ENCODE measurements at regions not wholly inside any gene's neighbourhood (a gene's known extent, or its start where the extent isn't known, plus 50 kb on each side); places are given as distances from the start of the nearest gene placed in this dataset.
"Not testable (repeated sequence)": the region's sequence is repeated elsewhere in the genome, so short reads cannot be mapped to it uniquely, and the experiment has no call there.

DNA sequence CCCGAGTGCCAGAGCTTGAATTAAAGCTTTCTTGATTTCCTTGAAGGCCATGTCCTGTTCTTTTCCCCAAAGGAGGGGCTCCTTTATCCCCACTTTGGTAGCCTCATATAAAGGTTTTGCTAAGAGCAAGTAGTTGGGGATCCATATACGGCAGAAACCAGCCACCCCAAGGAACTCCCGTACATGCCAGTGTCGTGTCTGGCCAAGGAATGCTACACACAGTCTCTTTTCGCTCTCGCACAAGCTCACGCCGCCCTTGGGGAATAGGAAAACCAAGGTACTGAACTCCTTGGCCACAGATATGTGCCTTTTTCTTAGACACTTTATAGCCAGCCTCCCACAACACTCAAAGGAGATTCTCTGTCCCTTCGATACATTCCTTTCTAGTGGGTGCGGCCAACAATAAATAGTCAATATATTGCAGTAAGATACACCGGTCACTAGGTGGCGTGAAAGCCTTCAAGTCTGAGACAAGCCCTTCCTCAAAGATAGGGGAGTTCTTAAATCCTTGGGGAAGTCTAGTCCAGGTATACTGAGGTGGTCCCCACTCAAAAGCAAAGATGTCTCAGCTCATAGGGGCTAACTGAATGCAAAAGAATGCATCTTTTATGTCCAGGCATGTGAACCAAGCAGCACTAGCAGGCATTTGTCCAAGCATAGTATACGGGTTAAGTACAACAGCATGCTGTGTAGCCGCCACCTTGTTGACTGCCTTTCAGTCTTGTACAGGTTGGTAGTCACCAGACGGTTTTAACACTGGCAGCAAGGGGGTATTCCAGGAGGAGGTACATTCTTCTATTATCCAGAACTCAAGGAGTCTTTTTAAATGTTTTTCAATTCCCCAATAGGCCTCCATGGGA, 57.8 kb upstream of the XAGE1B start:
- H3K4me1 ChIP-seq, result no peaks in the 10 kb centered on the region
- H3K4me3 ChIP-seq, result no peak overlapping the region
- H3K27ac ChIP-seq, result no peak overlapping the region
- no peaks in the 10 kb centered on the region for H3K9me3 ChIP-seq
- intact Hi-C loops (cut with DNase I), result no loop called here
- ATAC-seq (peak in 3 of 4 donors; percentile 42 to 60 (median 49)), DNase-seq (no peak)
- 24 to 37% (median 29%) methylated on average over 15 of the region's 15 CpGs for WGBS, 3 donors
- H3K27me3 ChIP-seq (ENCODE audit: insufficient read depth in 3 of 3, low read length in 2 of 3), result peaks cover 0 to 34% (median 0%) of the 10 kb centered on the region in 3 donors
- H3K36me3 ChIP-seq (ENCODE audit: insufficient read depth in 1 of 2, low read depth in 1 of 2), result no peaks in the 10 kb centered on the region
- TF ChIP-seq, protein P1, sequence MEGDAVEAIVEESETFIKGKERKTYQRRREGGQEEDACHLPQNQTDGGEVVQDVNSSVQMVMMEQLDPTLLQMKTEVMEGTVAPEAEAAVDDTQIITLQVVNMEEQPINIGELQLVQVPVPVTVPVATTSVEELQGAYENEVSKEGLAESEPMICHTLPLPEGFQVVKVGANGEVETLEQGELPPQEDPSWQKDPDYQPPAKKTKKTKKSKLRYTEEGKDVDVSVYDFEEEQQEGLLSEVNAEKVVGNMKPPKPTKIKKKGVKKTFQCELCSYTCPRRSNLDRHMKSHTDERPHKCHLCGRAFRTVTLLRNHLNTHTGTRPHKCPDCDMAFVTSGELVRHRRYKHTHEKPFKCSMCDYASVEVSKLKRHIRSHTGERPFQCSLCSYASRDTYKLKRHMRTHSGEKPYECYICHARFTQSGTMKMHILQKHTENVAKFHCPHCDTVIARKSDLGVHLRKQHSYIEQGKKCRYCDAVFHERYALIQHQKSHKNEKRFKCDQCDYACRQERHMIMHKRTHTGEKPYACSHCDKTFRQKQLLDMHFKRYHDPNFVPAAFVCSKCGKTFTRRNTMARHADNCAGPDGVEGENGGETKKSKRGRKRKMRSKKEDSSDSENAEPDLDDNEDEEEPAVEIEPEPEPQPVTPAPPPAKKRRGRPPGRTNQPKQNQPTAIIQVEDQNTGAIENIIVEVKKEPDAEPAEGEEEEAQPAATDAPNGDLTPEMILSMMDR (IDR thresholded peaks at IDR 0.05), result peak; percentile 67

DNA sequence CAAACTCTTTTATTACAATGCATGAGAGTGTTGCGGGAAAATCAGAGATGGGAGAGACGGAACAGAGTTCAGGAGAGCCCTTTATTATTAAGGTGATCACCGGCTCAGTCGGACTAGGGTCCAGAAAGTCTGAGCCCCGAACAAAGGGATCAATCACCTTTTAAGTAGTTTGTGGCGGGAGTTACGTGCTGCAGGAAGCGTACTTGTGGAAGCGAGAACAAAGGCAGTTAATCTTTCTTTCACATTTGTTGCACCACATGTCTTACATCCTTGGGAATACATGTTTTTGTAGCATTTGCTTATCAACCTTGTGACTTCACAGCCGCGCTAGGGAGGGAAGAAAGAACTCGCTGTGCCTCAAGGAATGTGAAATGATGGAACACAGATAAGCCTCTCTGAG, 51.3 kb upstream of the XAGE1B start:
- H3K9me3 ChIP-seq; ATAC-seq; H3K4me1 ChIP-seq; DNase-seq; H3K36me3 ChIP-seq (ENCODE audit: insufficient read depth in 1 of 2, low read depth in 1 of 2); intact Hi-C loops (cut with DNase I); H3K4me3 ChIP-seq; H3K27ac ChIP-seq: not testable (repeated sequence)
- 58 to 68% (median 68%) methylated on average over 9 of the region's 12 CpGs for WGBS, 3 donors
- peaks cover 0 to 17% (median 0%) of the 10 kb centered on the region in 3 donors for H3K27me3 ChIP-seq (ENCODE audit: insufficient read depth in 3 of 3, low read length in 2 of 3)

Data from psoas muscle (tissue), 7 donors.